ENCODE measurements at regions not wholly inside any gene's neighbourhood (a gene's known extent, or its start where the extent isn't known, plus 50 kb on each side); places are given as distances from the start of the nearest gene placed in this dataset.

DNA sequence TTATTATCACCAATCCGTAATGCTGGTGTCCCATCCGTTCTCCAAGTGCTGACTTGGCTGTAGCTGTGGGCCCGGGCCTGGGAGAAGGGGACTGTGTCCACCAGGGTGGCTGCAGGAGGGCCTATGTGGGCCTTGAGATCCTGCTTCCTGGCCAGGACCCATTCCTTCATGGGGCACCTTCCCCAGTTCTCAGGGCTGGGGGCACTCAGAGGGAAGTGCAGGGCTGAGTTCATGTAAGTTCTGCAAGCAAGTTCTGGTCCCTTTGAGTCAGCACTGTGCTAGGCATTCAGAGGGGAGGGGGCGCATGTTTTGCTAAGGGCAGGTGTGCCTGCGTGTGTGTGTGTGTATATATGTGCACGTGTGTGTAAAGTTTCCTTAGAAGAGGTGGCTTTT, 94.0 kb downstream of the GLI2 start:
- no peak for DNase-seq

- no peak for DNase-seq
Observed at GRCh38 chr2:120830096-120830830, 94.6 kb downstream of the GLI2 start.

DNA sequence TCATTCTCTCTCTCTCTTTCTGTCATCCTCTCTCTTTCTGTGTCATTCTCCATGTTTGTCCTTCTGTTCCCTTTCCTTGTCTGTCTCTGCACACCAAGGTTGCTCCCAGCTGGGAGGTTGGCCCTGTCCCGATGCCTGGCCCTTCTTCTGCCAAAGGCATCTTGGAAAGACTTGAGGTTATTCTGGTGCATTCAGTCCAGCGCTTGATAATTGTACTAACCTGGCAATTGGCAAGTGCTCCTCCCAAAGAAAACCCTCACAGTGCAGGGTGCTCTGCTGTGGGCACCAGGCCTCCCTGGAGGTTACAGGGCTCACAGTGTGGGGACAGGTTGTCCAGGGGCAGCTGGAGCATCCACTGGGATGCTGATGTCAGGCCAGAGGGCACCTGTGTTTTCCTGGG, 95.4 kb downstream of the GLI2 start:
- DNase-seq, result no peak

- DNase-seq, result peak; percentile 35 to 71
Observed at GRCh38 chr2:120831891-120832290, 96.2 kb downstream of the GLI2 start.

DNA sequence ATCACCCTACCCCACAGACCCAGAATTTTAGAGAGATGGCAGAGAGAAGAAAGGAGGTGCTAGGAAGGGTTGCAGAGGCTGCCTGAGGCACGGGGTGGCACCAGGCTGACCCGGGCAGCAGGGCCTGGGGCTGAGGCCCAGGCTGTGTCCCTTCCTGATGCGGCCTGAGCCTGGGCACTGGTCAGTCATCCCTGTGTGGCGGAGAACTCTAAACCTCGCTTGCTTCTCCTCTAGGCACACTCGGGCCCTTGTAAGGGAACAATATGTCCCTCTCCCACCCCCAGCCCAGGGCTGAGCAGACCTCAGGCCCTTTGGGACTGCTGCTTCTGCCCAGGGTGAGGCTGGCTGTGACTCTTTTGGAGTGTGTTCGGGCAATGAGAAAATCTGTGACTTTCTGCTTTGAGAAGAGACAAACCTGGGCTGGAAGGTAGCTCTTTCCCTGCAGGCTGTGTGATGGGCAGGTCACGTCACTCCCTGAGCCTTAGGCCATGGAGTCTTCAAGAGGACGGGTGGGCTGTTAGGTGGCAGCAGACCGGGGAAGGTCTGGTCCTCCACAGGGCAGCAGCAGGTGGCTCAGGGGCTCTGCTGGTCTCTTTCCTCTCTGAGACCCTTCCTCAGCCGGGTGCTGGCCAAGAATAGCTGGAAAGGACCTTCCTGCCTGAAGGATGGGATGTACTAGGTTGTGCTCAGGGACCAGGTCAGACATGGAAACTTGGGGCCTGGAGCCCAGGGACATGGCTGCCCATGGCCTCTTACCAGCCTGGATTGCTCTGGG, 96.8 kb downstream of the GLI2 start:
- no peak for DNase-seq

GRCh38 chr2:120833127-120833675, 97.5 kb downstream of the GLI2 start:
- DNase-seq, result no peak

- no peak for DNase-seq
Observed at GRCh38 chr2:120834206-120834605, 98.5 kb downstream of the GLI2 start.

DNA sequence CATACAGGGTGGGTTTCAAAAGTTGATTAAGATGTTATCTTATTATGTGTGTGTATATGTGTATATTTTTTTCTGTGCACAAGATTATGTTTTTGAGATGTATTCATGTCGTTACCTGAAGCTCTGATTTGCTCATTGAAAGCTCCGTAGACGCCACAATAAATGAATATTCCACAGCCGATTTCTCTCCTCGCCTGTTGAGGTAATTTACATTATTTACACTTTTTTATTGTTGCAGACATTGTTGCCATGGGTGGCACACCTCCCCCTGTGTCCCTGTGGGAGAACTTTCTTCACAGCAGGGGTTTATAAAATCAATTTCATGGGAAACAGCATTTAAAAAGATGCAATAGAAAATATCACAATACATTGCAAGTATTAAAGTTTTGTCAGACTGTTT, 100.6 kb downstream of the GLI2 start:
- DNase-seq, result no peak

DNA sequence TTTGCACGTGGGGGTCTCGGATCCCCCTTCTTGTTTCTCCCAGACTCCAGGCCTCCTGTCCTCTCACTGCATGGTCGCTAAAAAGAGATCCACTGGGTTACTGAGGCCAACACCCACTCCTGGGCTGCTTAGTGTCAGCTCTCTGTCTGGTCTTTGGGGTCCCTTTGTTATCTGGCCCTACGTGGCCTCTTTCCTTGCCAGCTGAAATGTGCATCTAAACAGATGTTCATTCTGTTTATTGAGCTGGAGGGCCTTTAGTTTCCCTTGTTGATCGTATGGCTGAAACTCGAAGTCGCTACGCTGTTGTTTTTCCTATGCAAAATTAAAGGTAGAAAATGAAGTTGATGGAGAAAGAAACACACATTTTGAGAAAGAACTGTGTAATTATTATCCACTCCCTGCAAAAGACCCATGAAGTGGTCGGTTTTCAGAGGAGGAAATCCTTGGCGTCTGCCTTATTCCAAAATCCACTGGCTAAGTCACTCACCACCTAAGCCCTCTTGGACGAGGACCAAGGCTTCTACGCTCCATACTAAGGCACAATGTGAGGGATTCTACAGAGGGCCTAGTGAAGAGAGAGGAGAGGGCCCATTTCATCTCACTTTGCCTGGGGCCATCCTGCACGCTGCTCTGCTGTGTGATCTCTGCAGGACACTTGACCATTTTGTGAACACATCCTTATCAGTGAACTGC, 105.3 kb downstream of the GLI2 start:
- DNase-seq, result no peak

- no peak for DNase-seq
Observed at GRCh38 chr2:120842456-120843439, 107.1 kb downstream of the GLI2 start.

DNA sequence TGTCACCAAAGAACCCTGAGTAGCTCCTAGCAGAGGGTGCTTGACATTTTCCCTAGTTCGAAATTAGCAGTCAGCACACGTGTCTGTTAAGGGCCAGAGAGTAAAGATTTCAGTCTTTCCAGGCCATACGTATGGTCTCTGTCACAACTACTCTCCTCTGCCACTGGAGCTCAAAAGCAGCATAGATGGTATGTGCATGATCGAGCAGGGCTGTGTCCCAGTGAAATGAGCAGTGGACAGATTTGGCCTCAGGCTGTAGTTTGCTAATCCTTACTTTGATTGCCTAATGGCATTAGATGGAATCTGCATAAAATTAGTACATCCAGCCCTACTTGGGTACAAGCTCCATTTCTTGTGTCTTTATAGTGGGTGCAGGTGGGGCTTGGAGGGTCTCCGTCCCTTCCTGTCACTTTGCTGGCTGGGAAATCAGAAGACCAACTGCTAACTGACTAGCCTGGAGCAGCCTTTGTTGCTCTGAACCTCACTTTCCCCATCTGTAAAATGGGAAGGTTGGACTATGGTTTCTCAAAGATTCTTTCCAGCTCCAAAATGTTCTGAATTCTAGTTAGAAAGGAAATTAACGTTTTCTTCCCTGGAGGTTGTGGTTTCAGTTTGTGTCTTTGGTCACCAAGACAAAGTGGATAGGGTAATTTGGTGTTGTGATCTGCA, 108.5 kb downstream of the GLI2 start:
- no peak for DNase-seq

- DNase-seq, result no peak
Observed at GRCh38 chr2:120845277-120845676, 109.6 kb downstream of the GLI2 start.

DNA sequence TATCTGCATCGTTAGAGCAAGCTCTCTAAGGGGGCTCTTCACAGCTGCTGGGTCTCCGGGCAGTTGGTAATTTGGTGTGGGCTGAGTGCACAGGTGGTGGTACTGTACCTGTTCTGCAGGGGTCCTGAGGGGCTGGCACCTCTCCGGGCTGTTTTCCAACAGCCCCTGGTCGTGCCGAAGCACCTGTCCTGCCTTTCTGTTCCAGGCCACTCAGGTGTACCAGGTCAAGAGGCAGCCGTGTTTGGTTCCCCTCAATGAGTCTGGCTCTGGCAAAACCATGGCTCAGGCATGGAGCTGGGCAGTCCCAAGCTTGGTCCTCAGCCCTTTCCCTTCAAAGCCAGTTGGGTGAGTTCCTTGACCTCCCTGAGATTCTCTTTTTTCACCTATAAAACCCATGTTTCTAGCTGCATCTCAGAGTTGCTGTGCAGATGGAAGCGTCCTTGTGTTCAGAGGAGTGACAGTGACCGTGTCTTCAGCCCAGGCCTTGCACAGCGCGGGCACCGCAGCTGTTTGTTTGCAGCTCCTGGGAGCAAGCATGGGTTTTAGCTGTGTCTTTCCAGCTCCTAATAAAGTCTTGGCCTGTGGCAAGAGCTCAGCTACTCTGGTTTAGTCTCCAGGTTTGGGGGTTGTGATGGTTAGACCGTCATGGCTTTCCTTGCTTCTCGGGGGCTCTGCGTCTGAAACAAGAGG, 110.9 kb downstream of the GLI2 start:
- peak in 1 of 2 experiments; percentile 3 for DNase-seq

GRCh38 chr2:120847700-120848321, 112.1 kb downstream of the GLI2 start:
- peak; percentile 81 to 96 for DNase-seq

GRCh38 chr2:120849278-120849677, 113.6 kb downstream of the GLI2 start:
- DNase-seq, result no peak

- no peak for DNase-seq
Observed at GRCh38 chr2:120850551-120850950, 114.9 kb downstream of the GLI2 start.

- DNase-seq, result no peak
Observed at GRCh38 chr2:120851116-120851773, 115.6 kb downstream of the GLI2 start.

DNA sequence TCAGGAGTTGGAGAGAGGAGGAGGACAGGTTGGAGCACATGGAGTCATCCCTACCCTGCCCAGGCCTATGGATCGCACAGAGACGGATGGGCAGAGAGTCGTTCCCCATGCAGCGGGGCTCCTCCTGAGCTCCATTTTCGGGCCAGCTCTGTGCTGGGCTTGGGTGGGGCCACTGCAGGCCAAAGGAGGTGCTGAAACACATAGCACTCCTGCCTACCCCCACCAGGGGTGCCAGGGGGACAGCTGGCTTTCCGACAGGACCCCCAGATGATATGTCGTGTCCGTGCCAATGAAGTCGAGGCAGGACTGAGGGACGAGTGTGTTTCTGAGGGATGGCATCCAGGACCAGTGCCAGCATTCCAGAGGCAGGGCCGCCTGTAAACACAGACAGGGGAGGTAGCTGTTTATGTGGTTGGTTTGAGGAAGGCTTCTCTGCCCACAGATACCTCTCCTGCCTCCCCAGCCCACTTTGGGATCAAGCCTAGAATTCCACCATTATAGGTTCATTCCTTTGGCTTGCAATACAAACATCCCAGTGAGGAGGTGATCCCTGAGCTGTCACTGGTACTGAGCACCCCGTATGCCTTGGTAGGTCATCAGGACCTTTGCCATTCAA, 116.6 kb downstream of the GLI2 start:
- DNase-seq, result no peak

DNA sequence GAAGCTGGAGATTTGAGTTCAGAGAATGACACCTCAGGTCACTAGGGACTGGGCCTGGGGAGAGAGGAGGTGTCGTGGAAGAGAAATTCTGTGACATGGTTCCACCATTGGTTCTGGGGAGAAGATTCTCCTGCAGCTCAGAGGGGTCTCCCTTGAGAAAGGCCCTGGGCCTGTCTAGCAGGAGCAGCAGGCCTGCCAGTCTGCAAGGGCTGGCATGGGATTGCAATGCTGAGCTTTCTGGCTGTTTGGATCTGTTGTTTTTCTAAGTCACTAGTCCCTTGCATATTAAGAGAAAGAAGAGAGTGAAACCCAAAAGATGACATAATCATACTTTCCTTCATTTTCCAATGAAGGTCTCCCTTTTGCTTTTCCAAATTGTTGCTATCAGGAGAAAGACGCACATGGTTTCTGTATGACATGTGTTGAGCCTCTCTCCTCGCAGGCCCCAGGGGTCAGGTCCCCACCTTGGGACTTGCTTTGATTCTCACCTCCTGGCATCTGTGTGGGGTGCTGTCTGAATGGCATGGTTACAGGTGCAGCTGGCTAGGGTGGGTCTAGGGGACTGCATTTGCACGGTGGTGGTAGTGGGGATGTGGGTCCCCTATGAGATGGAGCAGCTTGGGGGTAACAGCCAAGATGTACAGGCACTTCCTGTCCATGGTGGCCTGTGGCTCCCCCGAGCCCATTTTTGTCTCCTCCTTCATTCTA, 117.8 kb downstream of the GLI2 start:
- DNase-seq, result no peak

Data from NCI-H524 (cell line).